IPS-NIHi11 (cell line): ENCODE measurements at regions not wholly inside any gene's neighbourhood (a gene's known extent, or its start where the extent isn't known, plus 50 kb on each side); places are given as distances from the start of the nearest gene placed in this dataset.
"Not testable (repeated sequence)": the region's sequence is repeated elsewhere in the genome, so short reads cannot be mapped to it uniquely, and the experiment has no call there.

Experiments
- DNase-seq: peaks from one replicate; pipeline ENCODE4 v3.0.0; 2012; ENCODE audit warnings: mixed read lengths, low spot score

GRCh38 chr4:103499094-103499493 lies 220.7 kb downstream of the TACR3 start:
- no peak for DNase-seq

DNA sequence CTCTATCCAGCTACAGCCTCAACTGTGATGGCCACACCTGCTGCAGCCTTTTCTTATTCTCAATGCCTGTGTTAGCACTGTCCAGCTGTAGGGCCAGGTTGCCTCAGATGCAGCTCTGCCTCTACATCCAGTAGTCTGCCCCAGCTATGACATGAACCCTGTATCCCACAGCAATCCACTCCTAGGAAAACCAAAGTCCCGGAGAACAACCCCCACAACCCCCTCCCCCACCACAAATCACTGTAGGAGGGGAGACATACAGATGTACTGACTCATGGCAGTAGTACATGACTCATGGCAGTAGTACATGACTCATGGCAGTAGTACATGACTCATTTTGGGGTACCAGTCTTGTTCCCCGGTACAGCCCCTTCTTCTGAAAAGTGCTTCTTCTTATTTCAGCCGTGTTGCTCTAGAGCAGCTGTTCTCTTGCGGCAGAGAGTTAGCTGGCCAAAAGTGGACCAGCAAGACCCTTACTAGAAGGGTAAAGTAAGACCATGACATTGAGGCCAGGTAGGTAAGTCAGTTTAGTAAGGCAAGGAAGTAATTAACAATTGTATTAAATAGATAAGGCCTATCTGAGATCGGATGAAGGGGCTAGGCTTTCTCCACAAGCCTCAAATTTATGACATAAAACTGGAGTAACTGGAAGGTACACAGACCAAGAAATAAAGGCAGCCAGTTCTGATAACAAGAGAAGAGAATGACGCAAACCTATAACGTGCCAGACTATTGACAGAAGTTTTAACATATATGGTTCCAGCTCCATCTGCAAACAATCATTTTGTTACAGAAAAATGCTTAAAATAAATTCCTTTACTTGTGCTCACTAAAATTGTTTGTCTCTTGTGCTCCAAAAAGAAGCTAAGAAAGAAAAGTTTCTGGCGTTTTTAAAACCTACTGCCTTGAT lies 221.4 kb downstream of the TACR3 start:
- no peak for DNase-seq

DNA sequence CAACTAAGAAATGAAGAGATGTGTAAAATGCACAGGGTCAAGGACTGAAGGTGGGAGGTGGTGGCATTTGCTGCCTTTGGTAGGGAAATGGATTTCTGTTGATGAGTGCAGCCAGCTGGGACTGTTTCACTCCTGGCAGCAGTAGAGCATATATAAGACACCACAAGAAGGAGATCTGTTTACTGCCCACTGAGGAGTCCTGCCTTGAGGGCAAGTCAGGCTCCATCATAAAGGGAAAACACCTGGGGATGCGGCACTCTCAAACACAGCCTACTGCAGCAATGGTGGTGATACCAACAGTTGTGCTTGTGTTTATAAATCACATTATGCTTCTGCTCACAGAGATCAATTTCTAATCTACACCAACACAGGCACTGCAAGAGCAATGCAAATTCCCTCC lies 222.1 kb downstream of the TACR3 start:
- no peak for DNase-seq

- DNase-seq: no peak
Measured at GRCh38 chr4:103496800-103497199, 223.0 kb downstream of the TACR3 start.

DNA sequence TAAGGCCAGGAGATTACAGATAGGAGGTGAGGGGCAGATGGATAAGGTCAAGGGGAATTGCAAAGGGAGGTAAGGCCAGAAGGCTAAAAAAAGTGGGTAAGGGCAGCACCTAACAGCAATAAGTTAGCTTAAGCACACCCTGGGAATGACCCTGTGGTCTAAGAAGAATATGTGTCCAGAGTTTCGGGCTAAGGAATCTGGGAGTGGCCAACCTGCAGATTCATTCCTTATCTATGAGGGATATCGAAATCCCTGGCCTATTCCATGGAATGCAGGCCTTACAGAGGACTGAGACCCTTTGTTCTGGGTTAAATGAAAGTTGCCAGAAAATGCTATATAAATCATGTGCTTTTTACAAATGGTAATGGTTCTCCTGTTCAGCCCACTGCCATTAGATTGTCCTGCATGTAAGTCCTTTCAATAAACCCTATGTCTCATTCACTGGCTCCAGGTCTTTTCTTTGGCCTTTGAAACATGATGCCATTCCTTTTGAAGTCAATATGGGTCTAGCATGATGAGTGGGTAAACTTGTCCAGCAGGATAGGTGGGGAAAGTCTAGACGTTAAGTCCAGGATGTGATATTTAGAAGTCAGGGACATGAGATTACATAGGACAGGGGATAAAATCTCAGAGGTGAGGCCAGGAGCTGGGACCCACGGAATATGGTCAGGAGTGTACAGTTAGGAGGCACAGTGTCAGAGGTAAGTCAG lies 226.2 kb downstream of the TACR3 start:
- DNase-seq: no peak

GRCh38 chr4:103485296-103485695 lies 234.5 kb downstream of the TACR3 start:
- DNase-seq: not testable (repeated sequence)

DNA sequence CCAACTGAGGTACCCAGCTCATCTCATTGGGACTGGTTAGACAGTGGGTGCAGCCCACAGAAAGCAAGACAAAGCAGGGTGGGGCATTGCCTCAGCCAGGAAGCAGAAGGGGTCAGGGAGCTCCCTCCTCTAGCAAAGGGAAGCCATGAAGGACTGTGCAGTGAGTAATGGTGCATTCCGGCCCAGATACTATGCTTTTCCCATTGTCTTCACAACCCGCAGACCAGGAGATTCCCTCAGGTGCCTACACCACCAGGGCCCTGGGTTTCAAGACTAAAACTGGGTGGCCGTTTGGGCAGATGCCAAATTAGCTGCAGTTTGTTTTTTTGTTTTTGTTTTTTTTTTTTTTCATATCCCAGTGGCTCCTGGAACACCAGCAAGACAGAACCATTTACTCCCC lies 235.3 kb downstream of the TACR3 start:
- no peak for DNase-seq

DNA sequence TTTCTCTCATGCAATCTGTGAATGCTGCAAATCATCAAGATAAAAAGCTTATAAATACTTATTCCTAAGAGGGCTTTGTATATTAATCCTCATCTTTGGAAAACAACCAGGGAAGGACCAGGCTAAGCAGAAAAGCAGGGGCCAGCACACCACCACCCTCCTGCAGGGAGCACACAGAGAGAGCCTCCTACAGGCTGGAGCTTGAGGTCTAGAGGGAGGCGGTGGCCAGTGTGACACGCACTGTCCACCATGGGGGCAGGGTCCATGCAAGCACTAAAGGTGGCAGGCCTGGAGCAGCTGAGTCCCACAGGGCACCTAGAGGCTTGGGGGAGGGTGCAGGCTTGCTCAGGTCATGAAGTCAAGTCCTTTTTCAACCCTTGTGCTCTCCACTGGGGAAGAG lies 236.9 kb downstream of the TACR3 start:
- no peak for DNase-seq

- DNase-seq: no peak
Measured at GRCh38 chr4:103482471-103482870, 237.3 kb downstream of the TACR3 start.

DNA sequence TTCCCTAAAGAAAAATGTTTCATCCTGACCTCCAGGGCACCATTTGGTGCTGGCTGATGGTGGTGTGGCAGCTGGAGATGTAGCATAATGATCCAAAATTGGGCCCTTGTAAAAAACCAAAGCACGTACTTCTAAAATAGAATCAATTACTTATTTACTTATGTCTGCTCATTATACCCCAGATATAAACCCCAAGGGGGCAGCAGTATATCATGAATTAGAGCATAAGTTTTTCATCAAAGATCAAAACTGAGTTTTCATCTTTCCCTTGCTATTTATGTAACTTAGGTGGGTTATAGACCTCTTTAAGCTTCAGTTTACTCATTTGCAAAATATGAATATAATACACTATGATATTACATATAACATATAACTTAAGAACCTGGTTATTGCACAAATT lies 241.1 kb downstream of the TACR3 start:
- DNase-seq: no peak

DNA sequence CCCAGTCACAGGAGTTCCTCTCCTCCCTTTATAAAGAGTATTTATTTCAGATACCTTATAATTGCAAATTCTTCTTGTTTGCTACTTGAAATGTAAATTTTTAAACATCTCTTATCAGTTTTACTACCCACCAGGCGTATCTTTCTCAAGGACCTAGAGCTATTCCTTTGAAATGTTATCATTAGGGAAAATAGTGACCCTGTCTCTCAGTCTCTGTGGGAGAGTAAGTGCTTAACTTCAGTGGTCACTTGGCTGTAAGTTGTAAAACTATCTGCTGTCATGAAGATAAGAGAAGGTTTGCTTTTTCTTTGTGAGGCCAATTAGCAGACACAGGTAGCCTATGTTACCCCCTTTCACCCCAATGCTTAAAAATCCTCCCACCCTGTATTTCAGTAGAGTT lies 241.6 kb downstream of the TACR3 start:
- no peak for DNase-seq

DNA sequence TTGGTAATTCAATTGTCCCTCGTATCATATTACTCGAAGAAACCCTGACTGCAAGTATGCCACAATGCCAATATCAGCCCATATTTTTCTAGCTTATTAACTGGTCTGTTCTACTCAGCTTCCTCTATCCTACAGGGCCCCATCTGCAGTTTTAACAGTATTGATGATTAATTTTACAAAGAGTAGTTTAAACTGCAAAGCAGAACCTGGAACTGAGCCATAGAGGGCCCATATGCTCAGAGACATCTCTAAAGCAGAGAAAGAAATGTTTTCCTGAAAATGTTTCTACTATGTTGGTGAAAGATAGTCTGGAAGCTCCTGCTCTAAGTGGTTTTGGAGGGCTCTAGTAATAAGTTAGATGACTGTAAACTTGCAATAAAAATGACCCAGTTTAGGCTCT lies 259.4 kb upstream of the CENPE start:
- DNase-seq: no peak

GRCh38 chr4:103451341-103451740 lies 253.2 kb upstream of the CENPE start:
- peak; percentile 12 for DNase-seq

GRCh38 chr4:103450693-103451092 lies 252.6 kb upstream of the CENPE start:
- no peak for DNase-seq

DNA sequence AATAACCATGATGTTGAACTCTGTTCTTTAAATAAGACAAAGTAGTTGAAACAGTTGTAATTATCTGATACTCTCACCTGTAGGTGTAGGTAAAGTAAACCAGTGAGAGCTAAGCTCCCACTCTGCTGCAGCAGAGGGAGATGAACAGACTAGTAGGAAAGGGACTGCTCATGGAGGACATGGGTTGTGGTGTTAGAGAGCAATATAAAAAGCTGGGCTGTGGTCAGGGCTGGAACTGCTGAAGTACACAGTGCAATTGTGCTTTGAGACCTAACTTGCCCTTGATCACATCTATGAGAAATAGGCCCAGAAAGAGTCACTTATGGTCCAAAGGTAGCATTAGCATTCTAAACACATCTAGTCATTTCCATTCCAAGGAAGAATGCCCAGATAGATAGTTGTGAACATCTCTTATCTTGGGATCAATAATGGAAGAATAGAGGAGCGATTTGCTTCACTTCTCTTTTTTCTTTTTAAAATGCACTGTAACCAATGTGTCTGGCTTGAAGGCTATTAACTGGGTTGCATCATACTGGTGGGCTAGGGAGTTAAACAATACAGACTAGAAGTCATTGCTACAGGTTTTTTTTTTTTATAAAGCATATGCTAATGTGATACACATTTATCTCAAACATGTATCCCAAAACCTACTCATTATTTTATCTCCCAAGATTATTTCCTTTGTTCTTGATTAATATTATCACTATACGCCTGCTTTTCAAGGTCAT lies 251.3 kb upstream of the CENPE start:
- DNase-seq: no peak

DNA sequence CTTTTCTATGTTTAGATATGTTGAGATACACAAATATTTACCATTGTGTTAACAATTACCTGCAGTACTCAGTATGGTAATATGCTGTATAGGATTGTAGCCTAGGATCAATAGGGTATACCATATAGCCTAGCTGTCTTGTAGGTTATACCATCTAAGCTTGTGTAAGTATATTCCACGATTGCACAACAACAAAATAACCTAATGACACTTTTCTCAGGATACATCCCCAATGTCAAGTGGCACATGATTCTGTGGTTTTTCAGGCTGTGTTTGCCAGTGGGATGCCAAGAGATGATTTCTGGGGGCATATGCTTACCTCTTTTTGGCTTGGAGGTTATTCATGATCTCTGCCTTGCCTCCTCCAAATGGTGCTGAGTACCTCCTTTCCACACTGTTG lies 247.2 kb upstream of the CENPE start:
- no peak for DNase-seq

GRCh38 chr4:103443324-103443723 lies 245.2 kb upstream of the CENPE start:
- DNase-seq: no peak

- peak; percentile 69 for DNase-seq
Measured at GRCh38 chr4:103429283-103429682, 231.1 kb upstream of the CENPE start.

GRCh38 chr4:103425406-103425805 lies 227.3 kb upstream of the CENPE start:
- no peak for DNase-seq

GRCh38 chr4:103424853-103425252 lies 226.7 kb upstream of the CENPE start:
- peak; percentile 10 for DNase-seq

DNA sequence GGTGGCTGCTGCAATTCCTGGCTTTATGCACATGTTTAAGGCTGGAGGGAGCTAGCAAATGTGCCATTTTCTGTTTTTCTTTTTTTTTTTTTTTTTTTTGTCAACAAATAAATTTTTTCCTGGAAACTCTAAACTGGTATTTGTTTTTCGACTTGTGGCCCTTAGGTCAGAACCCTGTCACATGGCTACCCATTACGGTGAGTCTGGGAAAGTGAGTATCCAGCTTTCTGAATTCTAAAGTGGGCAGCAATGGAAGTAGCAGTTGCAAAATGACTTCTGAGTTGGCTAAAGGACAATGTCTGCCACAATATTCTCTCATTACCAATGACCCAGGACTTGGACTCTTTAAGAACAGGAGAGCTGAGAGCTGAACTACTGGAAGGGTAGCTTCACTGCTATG lies 225.1 kb upstream of the CENPE start:
- DNase-seq: no peak

DNA sequence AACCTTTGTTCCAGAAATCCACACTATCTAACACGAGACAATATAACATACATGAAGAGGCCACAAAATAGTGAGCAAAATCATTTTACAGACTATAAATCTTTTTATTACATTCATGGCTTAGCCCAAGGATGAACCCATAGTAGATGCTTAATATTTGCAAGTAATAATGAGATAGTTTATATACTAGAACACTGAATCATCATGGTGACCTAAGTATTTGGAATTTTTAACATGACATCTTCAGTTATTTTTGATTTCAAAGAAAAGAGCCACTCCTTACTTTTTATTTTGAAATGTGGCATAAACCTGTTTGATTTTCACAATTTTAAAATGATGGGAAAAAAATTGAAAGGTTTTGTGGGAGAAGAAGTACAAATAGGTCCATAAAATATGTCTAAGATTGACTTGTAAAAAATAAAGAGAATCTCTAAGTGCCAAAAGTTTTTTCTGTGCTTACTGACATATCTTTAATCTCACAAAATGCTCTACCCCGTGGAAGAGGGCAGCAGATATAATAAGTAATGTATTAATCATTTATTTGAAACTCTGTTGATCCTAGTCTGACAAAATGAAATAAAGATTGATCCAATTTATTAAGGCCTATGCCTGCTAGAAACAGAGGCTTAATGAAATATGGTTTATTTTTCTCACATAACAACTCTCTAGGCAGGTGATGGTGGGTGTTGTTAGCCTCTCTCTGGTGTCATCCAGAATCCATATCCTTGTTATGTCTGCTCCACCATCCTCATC lies 224.5 kb upstream of the CENPE start:
- DNase-seq: no peak
